PC-9 (cell line): ENCODE measurements at regions not wholly inside any gene's neighbourhood (a gene's known extent, or its start where the extent isn't known, plus 50 kb on each side); places are given as distances from the start of the nearest gene placed in this dataset.

ENCODE experiments used
- BruUV-seq: library from RNA; stranded (reverse); fragments of 400-500 nt; replicated peaks from 2 replicates; lab custom pipeline; 2021; lab: Mats Ljungman, UMichigan
- CTCF ChIA-PET: fragments of 300-600 bp; sonication (Branson Sonifier 250); formaldehyde crosslinking; loops from one replicate; lab custom pipeline; 2022; ENCODE audit warnings: antibody characterized with exemption; lab: Charles Lee
- POLR2A ChIA-PET: fragments of 300-600 bp; sonication (Branson Sonifier 250); formaldehyde crosslinking; loops from one replicate; lab custom pipeline; 2022; ENCODE audit warnings: antibody characterized with exemption; ENCODE audit not compliant: unreplicated experiment; lab: Charles Lee
- DNase-seq, 2 experiments: peaks; one replicate each; pipeline versions ENCODE4 v3.0.0 to v3.0.0-alpha.2; 2015 to 2022; ENCODE audit warnings: mixed read lengths in 1 of 2
- H2AFZ ChIP-seq: fragments of 200-600 bp; sonication (generic); 2 replicates; pipeline ENCODE4 v1.8.1; 2017; ENCODE audit warnings: antibody characterized with exemption
- H3F3A ChIP-seq: fragments of 200-600 bp; sonication (generic); 2 replicates; pipeline ENCODE4 v1.8.1; 2017; ENCODE audit warnings: antibody characterized with exemption, mild to moderate bottlenecking, low read depth; ENCODE audit not compliant: insufficient read depth
- H3K27ac ChIP-seq: fragments of 200-600 bp; sonication (generic); 2 replicates; pipeline ENCODE4 v1.6.1; 2016; ENCODE audit warnings: mixed run types
- H3K27me3 ChIP-seq: fragments of 200-600 bp; sonication (generic); 2 replicates; pipeline ENCODE4 v1.6.1; 2016; ENCODE audit warnings: low read depth, mixed run types; ENCODE audit not compliant: insufficient read depth
- H3K36me3 ChIP-seq: fragments of 200-600 bp; sonication (generic); 2 replicates; pipeline ENCODE4 v1.6.1; 2016; ENCODE audit warnings: low read depth, mixed run types
- H3K4me1 ChIP-seq: fragments of 200-600 bp; sonication (generic); replicated peaks from 2 replicates; pipeline ENCODE4 v1.6.1; 2016; ENCODE audit warnings: mixed run types; ENCODE audit not compliant: insufficient read depth
- H3K4me2 ChIP-seq: fragments of 200-600 bp; sonication (generic); 2 replicates; pipeline ENCODE4 v1.6.1; 2017; ENCODE audit warnings: mixed run types
- H3K4me3 ChIP-seq: fragments of 200-600 bp; sonication (generic); 2 replicates; pipeline ENCODE4 v1.6.1; 2016; ENCODE audit warnings: mixed run types
- H3K79me2 ChIP-seq: fragments of 200-600 bp; sonication (generic); 2 replicates; pipeline ENCODE4 v1.6.1; 2017; ENCODE audit warnings: low read depth, mixed run types
- H3K9me2 ChIP-seq: fragments of 200-600 bp; sonication (generic); 2 replicates; pipeline ENCODE4 v1.8.1; 2017; ENCODE audit warnings: mild to moderate bottlenecking; ENCODE audit not compliant: insufficient read depth
- H3K9me3 ChIP-seq: fragments of 200-600 bp; sonication (generic); 2 replicates; pipeline ENCODE4 v1.8.1; 2016; ENCODE audit warnings: low read depth; ENCODE audit not compliant: insufficient read depth
- H4K20me1 ChIP-seq: fragments of 200-600 bp; sonication (generic); 2 replicates; pipeline ENCODE4 v1.8.1; 2017; ENCODE audit not compliant: insufficient read depth
- CTCF ChIP-seq: fragments of 200-600 bp; sonication (generic); conservative IDR thresholded peaks from 2 replicates; pipeline ENCODE4 v1.6.1; 2017; ENCODE audit warnings: mixed run types, antibody characterized with exemption, mild to moderate bottlenecking, moderate library complexity
- EZH2 ChIP-seq: fragments of 200-600 bp; sonication (generic); IDR thresholded peaks from 2 replicates; pipeline ENCODE4 v1.8.0; 2017; ENCODE audit warnings: antibody characterized with exemption, low read depth
- intact Hi-C: fragments of 100-400 bp; cut with micrococcal nuclease; formaldehyde crosslinking; loops from one replicate; pipeline ENCODE4 v1.10.0; 2022; ENCODE audit not compliant: unreplicated experiment

- Histone ChIP-seq H2AFZ (no peak overlapping the region), H3K4me2 (no peak overlapping the region), H3K79me2 (no peaks in the 10 kb centered on the region), H3K9me3 (no peaks in the 10 kb centered on the region), H3K36me3 (no peaks in the 10 kb centered on the region), H3K27me3 (peaks cover 33% of the 10 kb centered on the region), H3F3A (no peaks in the 10 kb centered on the region), H3K27ac (no peak overlapping the region), H3K4me1 (no peaks in the 10 kb centered on the region), H3K9me2 (no peaks in the 10 kb centered on the region), H4K20me1 (no peaks in the 10 kb centered on the region; the same call in 1 of the 2 replicates), H3K4me3 (no peak overlapping the region)
- ChIA-PET CTCF (no interaction called here), POLR2A (no interaction called here)
- no TSS peak for BruUV-seq
- no peak for TF ChIP-seq EZH2
- TF ChIP-seq CTCF = no peak
- intact Hi-C loops = no loop called here
- DNase-seq = no peak
Observed at GRCh38 chr2:16446706-16447105, 218.9 kb downstream of the CYRIA start.

- H3K79me2 ChIP-seq = no peaks in the 10 kb centered on the region
- H3K9me2 ChIP-seq = no peaks in the 10 kb centered on the region
- no peak for TF ChIP-seq CTCF
- TF ChIP-seq EZH2 = no peak
- H3K4me2 ChIP-seq = no peak overlapping the region
- H3K4me3 ChIP-seq = no peak overlapping the region
- ChIA-PET POLR2A (no interaction called here), CTCF (no interaction called here)
- no peaks in the 10 kb centered on the region for H3F3A ChIP-seq
- H3K9me3 ChIP-seq = no peaks in the 10 kb centered on the region
- H3K27me3 ChIP-seq = peaks cover 5% of the 10 kb centered on the region; the same call in 1 of the 2 replicates
- no peak overlapping the region for H3K27ac ChIP-seq
- intact Hi-C loops = no loop called here
- no peaks in the 10 kb centered on the region for H3K4me1 ChIP-seq
- no TSS peak for BruUV-seq
- no peak overlapping the region for H2AFZ ChIP-seq
- H4K20me1 ChIP-seq = no peaks in the 10 kb centered on the region
- no peak for DNase-seq
- no peaks in the 10 kb centered on the region for H3K36me3 ChIP-seq
Observed at GRCh38 chr2:16442971-16443370, 222.7 kb downstream of the CYRIA start.

- BruUV-seq = no TSS peak
- POLR2A ChIA-PET = no interaction called here
- TF ChIP-seq CTCF (no peak), EZH2 (no peak)
Observed at GRCh38 chr2:16441431-16441830, 224.2 kb downstream of the CYRIA start.

More at GRCh38 chr2:16441431-16441830, 224.2 kb downstream of the CYRIA start:
- H4K20me1 ChIP-seq = no peaks in the 10 kb centered on the region
- H3K36me3 ChIP-seq = no peaks in the 10 kb centered on the region
- no peaks in the 10 kb centered on the region for H3K4me1 ChIP-seq
- H3K4me3 ChIP-seq = no peak overlapping the region
- intact Hi-C loops = no loop called here
- H3K9me2 ChIP-seq = no peaks in the 10 kb centered on the region
- no peak overlapping the region for H3K4me2 ChIP-seq
- H3K79me2 ChIP-seq = no peaks in the 10 kb centered on the region
- CTCF ChIA-PET = no interaction called here
- H3F3A ChIP-seq = no peaks in the 10 kb centered on the region
- no peak overlapping the region for H2AFZ ChIP-seq
- DNase-seq = no peak
- peaks cover 3% of the 10 kb centered on the region; the same call in 1 of the 2 replicates for H3K27me3 ChIP-seq
- H3K9me3 ChIP-seq = no peaks in the 10 kb centered on the region
- no peak overlapping the region for H3K27ac ChIP-seq
